ENCODE measurements at regions not wholly inside any gene's neighbourhood (a gene's known extent, or its start where the extent isn't known, plus 50 kb on each side); places are given as distances from the start of the nearest gene placed in this dataset.

- H2AFZ ChIP-seq (ENCODE audit: low read length) = no peak overlapping the region
- no peak overlapping the region for H3K9ac ChIP-seq (ENCODE audit: low read length)
- no peaks in the 10 kb centered on the region for H3K79me2 ChIP-seq (ENCODE audit: low read length)
- no peak overlapping the region for H3K4me3 ChIP-seq (ENCODE audit: low read length)
- TF ChIP-seq EZH2phosphoT487 (IDR thresholded peaks at IDR 0.05; ENCODE audit: low read length) (no peak), CTCF (IDR thresholded peaks at IDR 0.05; ENCODE audit: low read length) (no peak), EZH2 (optimal IDR thresholded peaks at IDR 0.05; ENCODE audit: low read depth, low read length) (no peak)
- H3F3A ChIP-seq (ENCODE audit: insufficient read depth, low read length) = no peaks in the 10 kb centered on the region
- DNase-seq = no peak
- H3K4me1 ChIP-seq (ENCODE audit: low read length) = no peaks in the 10 kb centered on the region
- H3K36me3 ChIP-seq (replicated peaks; ENCODE audit: insufficient read depth, low read length) = no peaks in the 10 kb centered on the region
- H3K9me2 ChIP-seq (replicated peaks; ENCODE audit: insufficient read depth, low read length) = no peaks in the 10 kb centered on the region
- no peak overlapping the region for H3K4me2 ChIP-seq (ENCODE audit: low read depth, low read length)
- H3K27me3 ChIP-seq (replicated peaks; ENCODE audit: insufficient read depth, low read length) = no peaks in the 10 kb centered on the region
- no peaks in the 10 kb centered on the region for H4K20me1 ChIP-seq (ENCODE audit: insufficient read depth, low read length)
- no peaks in the 10 kb centered on the region for H3K9me3 ChIP-seq (replicated peaks; ENCODE audit: insufficient read depth, low read length)
- H3K27ac ChIP-seq (ENCODE audit: low read length) = no peak overlapping the region
Measured at GRCh38 chr3:28816017-28816416, 464.9 kb upstream of the RBMS3 start.

- Histone ChIP-seq H3K4me3 (ENCODE audit: low read length) (no peak overlapping the region), H4K20me1 (ENCODE audit: insufficient read depth, low read length) (no peaks in the 10 kb centered on the region), H3K9ac (ENCODE audit: low read length) (no peak overlapping the region), H3K4me1 (ENCODE audit: low read length) (no peaks in the 10 kb centered on the region), H3K9me3 (replicated peaks; ENCODE audit: insufficient read depth, low read length) (no peaks in the 10 kb centered on the region), H3K27ac (ENCODE audit: low read length) (no peak overlapping the region), H3K9me2 (replicated peaks; ENCODE audit: insufficient read depth, low read length) (no peaks in the 10 kb centered on the region), H3K4me2 (ENCODE audit: low read depth, low read length) (no peak overlapping the region), H3K27me3 (replicated peaks; ENCODE audit: insufficient read depth, low read length) (no peaks in the 10 kb centered on the region), H3F3A (ENCODE audit: insufficient read depth, low read length) (no peaks in the 10 kb centered on the region), H3K79me2 (ENCODE audit: low read length) (no peaks in the 10 kb centered on the region), H2AFZ (ENCODE audit: low read length) (no peak overlapping the region), H3K36me3 (replicated peaks; ENCODE audit: insufficient read depth, low read length) (no peaks in the 10 kb centered on the region)
- no peak for TF ChIP-seq EZH2 (optimal IDR thresholded peaks at IDR 0.05; ENCODE audit: low read depth, low read length)
- TF ChIP-seq CTCF (IDR thresholded peaks at IDR 0.05; ENCODE audit: low read length) = no peak
- TF ChIP-seq EZH2phosphoT487 (IDR thresholded peaks at IDR 0.05; ENCODE audit: low read length) = no peak
- DNase-seq = no peak
Measured at GRCh38 chr3:28824316-28824715, 456.6 kb upstream of the RBMS3 start.

DNA sequence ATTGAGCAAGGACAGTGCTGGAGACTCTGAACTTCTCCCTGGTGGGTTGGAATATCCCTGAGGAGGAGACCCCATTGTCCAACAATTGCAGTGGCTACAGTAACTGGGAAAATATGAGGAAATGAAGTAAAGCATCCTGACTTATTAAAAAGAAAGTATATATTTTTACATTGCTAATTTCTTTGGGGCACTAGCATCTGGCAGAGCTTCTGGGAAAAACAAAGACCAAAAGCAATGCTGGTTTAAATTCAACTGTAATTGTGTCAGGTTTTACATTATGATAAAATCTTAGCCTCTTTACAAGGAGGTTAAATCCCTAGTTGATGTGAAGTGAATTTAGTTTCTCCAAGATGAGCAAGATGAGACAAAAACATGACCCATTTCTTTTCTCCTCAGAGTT is 454.0 kb upstream of the RBMS3 start:
- Histone ChIP-seq H3F3A (ENCODE audit: insufficient read depth, low read length) (no peaks in the 10 kb centered on the region), H3K79me2 (ENCODE audit: low read length) (no peaks in the 10 kb centered on the region), H3K27ac (ENCODE audit: low read length) (no peak overlapping the region), H3K4me2 (ENCODE audit: low read depth, low read length) (no peak overlapping the region), H2AFZ (ENCODE audit: low read length) (no peak overlapping the region), H3K4me3 (ENCODE audit: low read length) (no peak overlapping the region), H3K9me3 (replicated peaks; ENCODE audit: insufficient read depth, low read length) (no peaks in the 10 kb centered on the region), H3K36me3 (replicated peaks; ENCODE audit: insufficient read depth, low read length) (no peaks in the 10 kb centered on the region), H3K9me2 (replicated peaks; ENCODE audit: insufficient read depth, low read length) (no peaks in the 10 kb centered on the region), H3K9ac (ENCODE audit: low read length) (no peak overlapping the region), H3K4me1 (ENCODE audit: low read length) (no peaks in the 10 kb centered on the region), H3K27me3 (replicated peaks; ENCODE audit: insufficient read depth, low read length) (no peaks in the 10 kb centered on the region), H4K20me1 (ENCODE audit: insufficient read depth, low read length) (no peaks in the 10 kb centered on the region)
- DNase-seq = no peak
- no peak for TF ChIP-seq CTCF (IDR thresholded peaks at IDR 0.05; ENCODE audit: low read length)

GRCh38 chr3:28835249-28835648 is 445.6 kb upstream of the RBMS3 start:
- Histone ChIP-seq H3K4me2 (ENCODE audit: low read depth, low read length) (no peak overlapping the region), H3K79me2 (ENCODE audit: low read length) (no peaks in the 10 kb centered on the region), H3K36me3 (replicated peaks; ENCODE audit: insufficient read depth, low read length) (no peaks in the 10 kb centered on the region), H3K9me2 (replicated peaks; ENCODE audit: insufficient read depth, low read length) (no peaks in the 10 kb centered on the region), H3K27me3 (replicated peaks; ENCODE audit: insufficient read depth, low read length) (no peaks in the 10 kb centered on the region), H3K9ac (ENCODE audit: low read length) (no peak overlapping the region), H3F3A (ENCODE audit: insufficient read depth, low read length) (no peaks in the 10 kb centered on the region), H3K4me1 (ENCODE audit: low read length) (no peaks in the 10 kb centered on the region), H2AFZ (ENCODE audit: low read length) (no peak overlapping the region), H3K4me3 (ENCODE audit: low read length) (no peak overlapping the region), H3K9me3 (replicated peaks; ENCODE audit: insufficient read depth, low read length) (no peaks in the 10 kb centered on the region), H4K20me1 (ENCODE audit: insufficient read depth, low read length) (no peaks in the 10 kb centered on the region), H3K27ac (ENCODE audit: low read length) (no peak overlapping the region)
- no peak for DNase-seq
- no peak for TF ChIP-seq EZH2phosphoT487 (IDR thresholded peaks at IDR 0.05; ENCODE audit: low read length)
- TF ChIP-seq CTCF (IDR thresholded peaks at IDR 0.05; ENCODE audit: low read length) = no peak
- no peak for TF ChIP-seq EZH2 (optimal IDR thresholded peaks at IDR 0.05; ENCODE audit: low read depth, low read length)

All from MM.1S (cell line).